ENCODE measurements at regions not wholly inside any gene's neighbourhood (a gene's known extent, or its start where the extent isn't known, plus 50 kb on each side); places are given as distances from the start of the nearest gene placed in this dataset.

DNA sequence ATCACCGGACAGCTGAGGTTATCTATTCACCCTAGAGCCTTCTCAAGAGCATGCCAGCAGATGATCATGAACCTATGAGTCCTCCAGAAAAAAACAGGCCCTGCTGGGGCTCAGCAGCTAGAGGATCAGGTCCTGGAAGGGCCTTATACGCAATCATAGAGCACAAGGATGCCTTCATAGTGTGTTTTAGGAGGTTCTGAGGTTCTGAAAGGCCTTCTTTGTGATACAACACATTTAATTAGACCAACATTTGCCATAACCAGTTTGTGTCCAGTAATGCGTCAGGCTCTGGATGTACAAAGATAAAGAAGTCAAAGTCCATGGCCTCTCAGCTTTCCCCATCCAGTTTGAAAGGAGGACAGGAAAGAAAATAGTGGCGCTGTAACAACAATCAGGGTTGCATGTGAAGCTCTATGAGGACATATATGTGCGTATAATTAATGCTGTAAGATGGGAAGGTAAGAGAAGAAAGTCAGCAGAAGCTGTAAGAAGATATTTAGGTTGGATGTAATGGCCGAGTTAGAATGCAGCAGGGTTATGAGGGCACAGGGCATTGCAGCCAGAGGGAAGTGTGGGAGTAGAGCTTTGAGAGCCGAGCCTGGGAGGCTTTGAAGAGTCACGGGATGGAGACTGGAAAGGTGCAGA, 302.6 kb upstream of the TBL1XR1 start:
- no peak overlapping the region for H3K4me3 ChIP-seq (ENCODE audit: low read depth, low read length)
- CTCF ChIA-PET, result no interaction called here
- POLR2A ChIA-PET, result no interaction called here
- TF ChIP-seq, protein P1, sequence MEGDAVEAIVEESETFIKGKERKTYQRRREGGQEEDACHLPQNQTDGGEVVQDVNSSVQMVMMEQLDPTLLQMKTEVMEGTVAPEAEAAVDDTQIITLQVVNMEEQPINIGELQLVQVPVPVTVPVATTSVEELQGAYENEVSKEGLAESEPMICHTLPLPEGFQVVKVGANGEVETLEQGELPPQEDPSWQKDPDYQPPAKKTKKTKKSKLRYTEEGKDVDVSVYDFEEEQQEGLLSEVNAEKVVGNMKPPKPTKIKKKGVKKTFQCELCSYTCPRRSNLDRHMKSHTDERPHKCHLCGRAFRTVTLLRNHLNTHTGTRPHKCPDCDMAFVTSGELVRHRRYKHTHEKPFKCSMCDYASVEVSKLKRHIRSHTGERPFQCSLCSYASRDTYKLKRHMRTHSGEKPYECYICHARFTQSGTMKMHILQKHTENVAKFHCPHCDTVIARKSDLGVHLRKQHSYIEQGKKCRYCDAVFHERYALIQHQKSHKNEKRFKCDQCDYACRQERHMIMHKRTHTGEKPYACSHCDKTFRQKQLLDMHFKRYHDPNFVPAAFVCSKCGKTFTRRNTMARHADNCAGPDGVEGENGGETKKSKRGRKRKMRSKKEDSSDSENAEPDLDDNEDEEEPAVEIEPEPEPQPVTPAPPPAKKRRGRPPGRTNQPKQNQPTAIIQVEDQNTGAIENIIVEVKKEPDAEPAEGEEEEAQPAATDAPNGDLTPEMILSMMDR (IDR thresholded peaks at IDR 0.05; ENCODE audit: insufficient read depth, low read length, missing control alignments), result no peak
- DNase-seq (ENCODE audit: low read depth, low spot score), result no peak

DNA sequence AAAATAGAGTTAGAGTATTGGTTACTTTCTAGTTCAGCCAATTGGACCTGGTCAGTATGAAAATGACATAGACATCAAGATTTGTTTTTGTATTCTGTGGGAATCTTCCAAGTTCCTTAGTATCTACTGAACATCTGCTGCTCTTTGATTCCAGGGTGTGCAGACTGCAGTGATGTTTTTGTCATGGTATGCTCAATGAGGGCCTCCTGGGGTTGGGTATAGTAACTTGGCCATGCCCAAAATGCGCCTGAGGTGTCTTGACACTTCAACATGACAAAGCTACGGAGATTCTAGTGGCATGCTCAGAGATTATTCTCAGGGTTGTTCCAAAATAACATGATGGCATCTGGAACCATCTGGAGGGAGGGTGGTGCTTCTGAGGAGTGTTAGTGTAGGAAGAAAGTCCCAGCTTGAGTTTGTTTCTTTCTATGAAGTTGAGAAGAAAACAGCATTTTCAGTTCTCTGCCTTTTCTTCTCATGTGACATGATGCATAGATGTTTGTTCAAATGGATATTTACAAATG, 313.5 kb upstream of the TBL1XR1 start:
- TF ChIP-seq, protein P1 (IDR thresholded peaks at IDR 0.05; ENCODE audit: insufficient read depth, low read length, missing control alignments), result no peak
- CTCF ChIA-PET, result interaction anchor here (1.0 to 1.6 kb wide), 2 partner anchors 12 to 43 kb away, joined by 3 read pairs; no protein-coding TSS in a partner anchor
- H3K4me3 ChIP-seq (ENCODE audit: low read depth, low read length), result no peak overlapping the region
- no peak for DNase-seq (ENCODE audit: low read depth, low spot score)
- POLR2A ChIA-PET, result no interaction called here

DNA sequence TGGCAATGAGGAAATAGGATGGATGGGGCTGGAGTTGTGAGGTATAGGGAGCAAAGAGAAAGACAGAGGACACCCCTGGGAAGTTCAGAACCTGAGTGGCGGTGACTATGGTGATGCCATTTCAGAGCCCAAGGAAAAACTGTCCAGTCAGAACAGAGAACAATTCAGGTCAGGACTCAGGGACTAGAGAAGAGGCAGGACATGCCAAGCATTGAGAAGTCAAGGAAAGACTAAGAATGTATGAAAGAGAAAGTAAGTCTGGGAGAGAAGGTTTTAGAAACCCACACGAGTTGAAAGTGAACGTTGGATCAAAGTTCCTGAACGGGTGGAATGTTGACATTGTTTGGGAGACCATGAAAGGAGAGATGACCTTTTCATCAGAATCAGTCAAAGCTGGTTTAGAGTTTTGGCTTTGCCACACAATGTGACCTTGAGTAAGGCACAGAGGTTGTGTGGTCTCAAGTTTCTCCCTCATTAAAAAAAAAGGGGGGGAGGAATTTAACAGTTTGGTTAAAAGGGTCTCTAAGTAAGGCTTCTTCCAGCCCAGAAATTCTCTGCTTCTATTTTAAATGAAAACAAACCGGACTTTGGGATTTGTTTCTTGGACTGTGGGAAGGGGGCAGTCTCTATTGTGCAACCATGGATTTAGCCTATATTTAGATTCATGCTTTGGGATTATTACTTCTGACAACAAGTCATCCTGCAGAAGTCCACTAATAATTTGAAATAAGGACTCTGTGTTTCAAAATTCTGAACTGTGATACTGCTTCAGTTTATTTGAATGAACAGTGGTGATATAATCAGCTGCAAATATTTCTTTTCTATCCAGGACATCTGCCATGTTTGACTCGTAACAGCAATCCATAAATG, 315.9 kb upstream of the TBL1XR1 start:
- no peak overlapping the region for H3K4me3 ChIP-seq (ENCODE audit: low read depth, low read length)
- DNase-seq (ENCODE audit: low read depth, low spot score), result no peak
- TF ChIP-seq, protein P1 (IDR thresholded peaks at IDR 0.05; ENCODE audit: insufficient read depth, low read length, missing control alignments), result no peak
- CTCF ChIA-PET, result no interaction called here
- POLR2A ChIA-PET, result no interaction called here

DNA sequence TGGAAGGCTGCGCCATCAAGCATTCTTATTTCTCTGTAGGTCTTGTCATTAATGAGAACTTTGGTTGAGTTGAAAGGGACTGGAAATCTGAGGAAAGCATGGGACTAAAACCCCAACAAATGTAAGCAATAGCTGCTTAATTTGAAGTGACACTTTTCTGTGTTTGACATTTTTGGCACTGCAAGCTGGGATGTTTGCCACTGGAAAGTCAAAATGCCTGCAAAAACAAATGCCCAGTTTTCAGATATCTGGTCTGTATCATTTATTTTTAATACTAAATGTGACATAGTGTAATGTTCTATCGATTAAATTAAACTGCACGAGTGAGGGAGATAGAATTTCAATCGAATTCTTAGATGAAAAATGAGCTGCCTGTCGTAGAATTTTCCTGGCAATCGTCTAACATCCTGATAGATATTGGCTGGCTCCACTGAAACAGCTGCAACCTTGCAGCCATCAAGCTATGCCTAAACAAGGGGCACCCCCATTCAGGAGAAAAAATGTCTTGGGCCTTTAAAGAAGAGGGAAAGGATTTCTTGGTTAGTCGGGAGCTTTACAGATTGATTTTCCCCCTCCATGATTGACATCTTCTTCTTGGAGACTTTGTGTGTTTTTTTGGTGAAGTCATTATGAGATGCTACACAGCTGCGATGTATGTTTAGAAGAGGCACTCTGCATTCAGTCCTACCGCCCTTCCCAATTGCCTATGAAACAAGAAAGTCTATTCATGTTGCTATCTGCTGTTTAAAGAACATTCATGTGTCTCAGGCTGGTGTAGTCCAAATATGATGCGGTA, 316.7 kb upstream of the TBL1XR1 start:
- ChIA-PET POLR2A (no interaction called here), CTCF (interaction anchor here (1.2 kb wide), 1 partner anchor 13 kb away, joined by 3 read pairs; no protein-coding TSS in a partner anchor)
- no peak for DNase-seq (ENCODE audit: low read depth, low spot score)
- TF ChIP-seq, protein P1 (IDR thresholded peaks at IDR 0.05; ENCODE audit: insufficient read depth, low read length, missing control alignments), result no peak
- no peak overlapping the region for H3K4me3 ChIP-seq (ENCODE audit: low read depth, low read length)

DNA sequence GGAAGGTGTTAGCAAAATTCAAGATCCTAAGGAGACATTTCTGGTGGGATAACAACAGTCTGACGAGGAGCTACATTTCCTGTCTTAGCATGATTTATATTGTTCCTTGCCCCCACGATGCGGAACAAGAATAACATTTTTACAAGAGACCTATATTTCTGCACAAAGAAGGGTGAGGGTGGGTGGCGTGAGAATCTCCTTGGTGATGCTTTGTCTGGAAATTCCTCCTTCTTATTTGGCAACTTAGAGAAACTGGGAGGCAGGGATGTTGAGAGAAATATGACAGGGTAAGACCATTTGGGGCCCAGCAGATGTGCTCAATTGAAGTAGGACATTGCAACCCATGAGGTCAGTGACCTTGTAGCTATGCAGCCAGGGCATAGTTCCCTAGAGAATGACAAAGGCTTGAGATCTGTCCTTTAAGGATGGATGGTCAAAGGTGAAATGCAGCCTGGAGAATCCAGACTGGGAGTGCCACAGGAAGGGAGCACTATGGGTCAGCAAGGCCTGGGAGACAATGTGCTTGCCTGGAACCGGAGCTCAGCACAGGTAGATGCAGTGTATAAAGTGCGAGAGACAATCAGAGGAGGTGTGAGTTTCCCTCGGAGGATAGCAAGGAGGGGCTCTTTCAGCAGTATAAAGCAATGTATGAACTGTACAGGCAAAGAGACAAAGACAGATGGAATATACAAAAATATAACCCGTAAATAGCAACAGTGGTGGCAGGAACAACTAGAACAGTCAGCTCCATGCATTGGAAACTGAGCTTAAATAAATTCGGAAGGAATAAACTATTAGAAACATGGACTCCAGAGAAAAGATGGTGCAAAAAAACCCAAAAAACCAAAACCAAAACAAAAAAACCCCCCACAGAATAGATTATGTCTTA, 317.6 kb upstream of the TBL1XR1 start:
- DNase-seq (ENCODE audit: low read depth, low spot score), result no peak
- H3K4me3 ChIP-seq (ENCODE audit: low read depth, low read length), result no peak overlapping the region
- TF ChIP-seq, protein P1 (IDR thresholded peaks at IDR 0.05; ENCODE audit: insufficient read depth, low read length, missing control alignments), result no peak
- POLR2A ChIA-PET, result no interaction called here
- CTCF ChIA-PET, result interaction anchor here (1.2 kb wide), 1 partner anchor 12 kb away, joined by 3 read pairs; no protein-coding TSS in a partner anchor

Data from AG04449 (cell line).